OCI-LY7 (cell line): ENCODE measurements at regions not wholly inside any gene's neighbourhood (a gene's known extent, or its start where the extent isn't known, plus 50 kb on each side); places are given as distances from the start of the nearest gene placed in this dataset.

Source experiments
- CTCF ChIP-seq: fragments of 200-600 bp; sonication (generic); conservative IDR thresholded peaks from 2 replicates; pipeline ENCODE4 v1.5.1; 2014; ENCODE audit warnings: mild to moderate bottlenecking, antibody characterized with exemption, low read length, moderate library complexity, mixed read lengths
- EZH2phosphoT487 ChIP-seq: fragments of 200-600 bp; sonication (generic); IDR thresholded peaks from 2 replicates; pipeline ENCODE4 v1.6.1; 2018; ENCODE audit warnings: low read depth, borderline replicate concordance, mild to moderate bottlenecking, mixed run types, antibody characterized with exemption, low read length, moderate library complexity, mixed read lengths

GRCh38 chr3:30471796-30472489, 134.5 kb upstream of the TGFBR2 start:
- TF ChIP-seq CTCF (no peak), EZH2phosphoT487 (no peak)
